ENCODE measurements at regions not wholly inside any gene's neighbourhood (a gene's known extent, or its start where the extent isn't known, plus 50 kb on each side); places are given as distances from the start of the nearest gene placed in this dataset.

GRCh38 chr2:37809525-37809924 lies 115.6 kb upstream of the RMDN2 start:
- DNase-seq = no peak
- Histone ChIP-seq H3K56ac (ENCODE audit: insufficient read length, low read depth, low read length) (no peak overlapping the region), H2BK5ac (ENCODE audit: insufficient read length, low read length) (no peak overlapping the region), H2AK5ac (ENCODE audit: insufficient read length, low read length) (no peak overlapping the region), H3K27me3 (ENCODE audit: insufficient read depth, low read length) (no peaks in the 10 kb centered on the region), H2BK20ac (ENCODE audit: low read depth, low read length, poor library complexity, severe bottlenecking) (no peak overlapping the region), H3K27ac (ENCODE audit: insufficient read length, low read depth, low read length) (no peak overlapping the region), H3K9ac (ENCODE audit: extremely low read depth, insufficient read length, low read length) (no peak overlapping the region), H2BK120ac (ENCODE audit: low read depth, low read length, poor library complexity, severe bottlenecking) (no peak overlapping the region), H3K23ac (ENCODE audit: insufficient read length, low read depth, low read length) (no peak overlapping the region), H2BK15ac (ENCODE audit: low read depth, low read length) (no peak overlapping the region), H3K18ac (ENCODE audit: insufficient read length, low read depth, low read length) (no peak overlapping the region), H4K5ac (ENCODE audit: insufficient read length, low read depth, low read length) (no peak overlapping the region), H4K8ac (replicated peaks; ENCODE audit: insufficient read length, low read depth, low read length) (no peak overlapping the region), H2AFZ (ENCODE audit: low read length) (no peak overlapping the region), H3T11ph (ENCODE audit: low read length) (no peak overlapping the region), H4K91ac (ENCODE audit: insufficient read length, low read depth, low read length) (no peak overlapping the region), H3K4me1 (ENCODE audit: insufficient read depth, low read length) (no peaks in the 10 kb centered on the region), H3K79me1 (ENCODE audit: insufficient read depth, low read depth, low read length, poor library complexity, severe bottlenecking) (no peaks in the 10 kb centered on the region), H3K4ac (ENCODE audit: low read depth, low read length) (no peak overlapping the region), H3K14ac (ENCODE audit: insufficient read depth, low read length) (no peak overlapping the region), H3K23me2 (ENCODE audit: insufficient read length, low read depth, low read length, poor library complexity, severe bottlenecking) (no peaks in the 10 kb centered on the region), H3K4me2 (ENCODE audit: insufficient read depth, insufficient read length, low read length) (no peak overlapping the region), H4K20me1 (ENCODE audit: control insufficient read depth, insufficient read depth, insufficient read length) (no peaks in the 10 kb centered on the region), H3K79me2 (ENCODE audit: insufficient read depth, low read length) (no peaks in the 10 kb centered on the region), H2BK12ac (ENCODE audit: insufficient read length, low read depth, low read length) (no peak overlapping the region), H3K9me3 (ENCODE audit: control insufficient read depth, low read depth, low read length) (no peaks in the 10 kb centered on the region)
- no peak overlapping the region for H3K4me3 Mint-ChIP-seq
- no peak overlapping the region for H3K27ac Mint-ChIP-seq
- peaks cover 8 to 10% of the 10 kb centered on the region in 2 experiments for H3K9me3 Mint-ChIP-seq
- no CpG with 5 or more reads among the region's 1 CpG for whole genome bisulfite sequencing (ENCODE audit: extremely low coverage, insufficient read length, low lambda C conversion rate)
- 0 out of 2 replicates have a peak, but pooled peaks cover 3% of the 10 kb centered on the region for H3K27me3 Mint-ChIP-seq (ENCODE audit: low read depth)
- TF ChIP-seq, protein P1, sequence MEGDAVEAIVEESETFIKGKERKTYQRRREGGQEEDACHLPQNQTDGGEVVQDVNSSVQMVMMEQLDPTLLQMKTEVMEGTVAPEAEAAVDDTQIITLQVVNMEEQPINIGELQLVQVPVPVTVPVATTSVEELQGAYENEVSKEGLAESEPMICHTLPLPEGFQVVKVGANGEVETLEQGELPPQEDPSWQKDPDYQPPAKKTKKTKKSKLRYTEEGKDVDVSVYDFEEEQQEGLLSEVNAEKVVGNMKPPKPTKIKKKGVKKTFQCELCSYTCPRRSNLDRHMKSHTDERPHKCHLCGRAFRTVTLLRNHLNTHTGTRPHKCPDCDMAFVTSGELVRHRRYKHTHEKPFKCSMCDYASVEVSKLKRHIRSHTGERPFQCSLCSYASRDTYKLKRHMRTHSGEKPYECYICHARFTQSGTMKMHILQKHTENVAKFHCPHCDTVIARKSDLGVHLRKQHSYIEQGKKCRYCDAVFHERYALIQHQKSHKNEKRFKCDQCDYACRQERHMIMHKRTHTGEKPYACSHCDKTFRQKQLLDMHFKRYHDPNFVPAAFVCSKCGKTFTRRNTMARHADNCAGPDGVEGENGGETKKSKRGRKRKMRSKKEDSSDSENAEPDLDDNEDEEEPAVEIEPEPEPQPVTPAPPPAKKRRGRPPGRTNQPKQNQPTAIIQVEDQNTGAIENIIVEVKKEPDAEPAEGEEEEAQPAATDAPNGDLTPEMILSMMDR (conservative IDR thresholded peaks at IDR 0.05) = peak; percentile 75
- H3K36me3 Mint-ChIP-seq (ENCODE audit: insufficient read depth in 1 of 3, low read depth in 3 of 3) = peaks cover 1 to 21% (median 6%) of the 10 kb centered on the region in 3 experiments; a peak in 5 of 7 replicates
- 0 out of 4 replicates have a peak, but pooled peaks cover 0 to 4% of the 10 kb centered on the region in 2 experiments for H3K4me1 Mint-ChIP-seq
